ENCODE measurements at regions not wholly inside any gene's neighbourhood (a gene's known extent, or its start where the extent isn't known, plus 50 kb on each side); places are given as distances from the start of the nearest gene placed in this dataset.
A peak's percentile ranks its signal among the peaks of the same experiment; 100 is the strongest.

- Histone ChIP-seq H3K27me3 (no peaks in the 10 kb centered on the region), H3K27ac (no peak overlapping the region)
- no peak for TF ChIP-seq Cebpa-rat (IDR thresholded peaks at IDR 0.05)
Observed at GRCh38 chr16:86308514-86308913, 201.8 kb upstream of the FOXF1 start.

GRCh38 chr16:86313631-86314030 is 196.7 kb upstream of the FOXF1 start:
- Histone ChIP-seq H3K4me2 (peak overlapping the region in 6 of 11 experiments; percentile 34 to 56 (median 44); a peak in 12 of 22 replicates), H3K27me3 (no peaks in the 10 kb centered on the region), H3K9ac (no peak overlapping the region), H3K36me3 (no peaks in the 10 kb centered on the region), H3K27ac (no peak overlapping the region), H3K9me3 (replicated peaks in 1 of 11) (no peaks in the 10 kb centered on the region), H3K4me1 (peaks cover 0 to 13% (median 7%) of the 10 kb centered on the region in 10 experiments; a peak in 8 of 20 replicates), H4K20me1 (no peaks in the 10 kb centered on the region; a peak in 1 of 22 replicates), H3K4me3 (no peak overlapping the region)
- no peak for TF ChIP-seq Cebpa-rat (IDR thresholded peaks at IDR 0.05)

More at GRCh38 chr16:86308514-86308913, 201.8 kb upstream of the FOXF1 start:
- no peak overlapping the region for H3K4me2 ChIP-seq
- no peak overlapping the region for H3K4me3 ChIP-seq
- peaks cover 0 to 6% (median 2%) of the 10 kb centered on the region in 10 experiments; a peak in 8 of 20 replicates for H3K4me1 ChIP-seq
- H3K36me3 ChIP-seq: no peaks in the 10 kb centered on the region
- no peak overlapping the region for H3K9ac ChIP-seq
- no peaks in the 10 kb centered on the region for H4K20me1 ChIP-seq
- no peaks in the 10 kb centered on the region for H3K9me3 ChIP-seq (replicated peaks in 1 of 11)

GRCh38 chr16:86314402-86315025 is 195.8 kb upstream of the FOXF1 start:
- no peak overlapping the region for H3K4me3 ChIP-seq
- H3K9ac ChIP-seq: no peak overlapping the region
- TF ChIP-seq Cebpa-rat (IDR thresholded peaks at IDR 0.05): no peak
- H3K4me2 ChIP-seq: peak overlapping the region in 2 of 11 experiments; percentile 51 to 56; a peak in 4 of 22 replicates
- H3K27me3 ChIP-seq: no peaks in the 10 kb centered on the region
- H4K20me1 ChIP-seq: no peaks in the 10 kb centered on the region; a peak in 1 of 22 replicates
- H3K27ac ChIP-seq: no peak overlapping the region
- no peaks in the 10 kb centered on the region for H3K9me3 ChIP-seq (replicated peaks in 1 of 11)
- no peaks in the 10 kb centered on the region for H3K36me3 ChIP-seq
- peaks cover 0 to 13% (median 7%) of the 10 kb centered on the region in 10 experiments; a peak in 12 of 20 replicates for H3K4me1 ChIP-seq

- no peak overlapping the region for H3K4me2 ChIP-seq
- H4K20me1 ChIP-seq: no peaks in the 10 kb centered on the region; a peak in 1 of 22 replicates
- H3K27me3 ChIP-seq: no peaks in the 10 kb centered on the region
- TF ChIP-seq Cebpa-rat (IDR thresholded peaks at IDR 0.05): no peak
- no peaks in the 10 kb centered on the region for H3K9me3 ChIP-seq (replicated peaks in 1 of 11)
- H3K36me3 ChIP-seq: no peaks in the 10 kb centered on the region
- H3K4me3 ChIP-seq: no peak overlapping the region
- no peak overlapping the region for H3K27ac ChIP-seq
- no peak overlapping the region for H3K9ac ChIP-seq
- H3K4me1 ChIP-seq: peaks cover 0 to 17% (median 11%) of the 10 kb centered on the region in 10 experiments; a peak in 13 of 20 replicates
Observed at GRCh38 chr16:86316967-86317812, 193.1 kb upstream of the FOXF1 start.

- no peak for TF ChIP-seq Cebpa-rat (IDR thresholded peaks at IDR 0.05)
- H3K9me3 ChIP-seq (replicated peaks in 1 of 11): no peaks in the 10 kb centered on the region
- no peaks in the 10 kb centered on the region for H3K27me3 ChIP-seq
- no peaks in the 10 kb centered on the region for H3K36me3 ChIP-seq
- no peak overlapping the region for H3K27ac ChIP-seq
- no peaks in the 10 kb centered on the region; a peak in 1 of 22 replicates for H4K20me1 ChIP-seq
- no peak overlapping the region for H3K9ac ChIP-seq
- H3K4me1 ChIP-seq: peaks cover 0 to 17% (median 10%) of the 10 kb centered on the region in 10 experiments; a peak in 13 of 20 replicates
- no peak overlapping the region for H3K4me3 ChIP-seq
- H3K4me2 ChIP-seq: no peak overlapping the region
Observed at GRCh38 chr16:86317813-86318650, 192.3 kb upstream of the FOXF1 start.

GRCh38 chr16:86319585-86320236 is 190.6 kb upstream of the FOXF1 start:
- Histone ChIP-seq H4K20me1 (no peaks in the 10 kb centered on the region; a peak in 1 of 22 replicates), H3K9ac (no peak overlapping the region), H3K4me2 (peak overlapping the region in 6 of 11 experiments; percentile 2 to 38 (median 17); a peak in 4 of 22 replicates), H3K36me3 (no peaks in the 10 kb centered on the region), H3K27me3 (no peaks in the 10 kb centered on the region), H3K4me1 (peaks cover 0 to 11% (median 4%) of the 10 kb centered on the region in 10 experiments; a peak in 6 of 20 replicates), H3K4me3 (no peak overlapping the region), H3K9me3 (replicated peaks in 1 of 11) (peaks cover 0 to 1% (median 0%) of the 10 kb centered on the region in 11 experiments; a peak in 5 of 22 replicates), H3K27ac (no peak overlapping the region; a peak in 1 of 22 replicates)
- peak in 5 of 11 experiments; percentile 28 to 80 (median 36); a peak in 4 of 22 replicates for TF ChIP-seq Cebpa-rat (IDR thresholded peaks at IDR 0.05)

GRCh38 chr16:86320237-86320595 is 190.1 kb upstream of the FOXF1 start:
- Histone ChIP-seq H3K27ac (no peak overlapping the region; a peak in 1 of 22 replicates), H3K4me2 (peak overlapping the region in 6 of 11 experiments; percentile 2 to 38 (median 17); a peak in 4 of 22 replicates), H3K4me1 (peaks cover 0 to 11% (median 4%) of the 10 kb centered on the region in 10 experiments; a peak in 6 of 20 replicates), H4K20me1 (no peaks in the 10 kb centered on the region; a peak in 1 of 22 replicates), H3K27me3 (no peaks in the 10 kb centered on the region), H3K9ac (no peak overlapping the region), H3K36me3 (no peaks in the 10 kb centered on the region), H3K9me3 (replicated peaks in 1 of 11) (peaks cover under 1 to 6% (median 5%) of the 10 kb centered on the region in 11 experiments; a peak in 13 of 22 replicates), H3K4me3 (no peak overlapping the region)
- 0 out of 22 replicates have a peak, but pooled peaks of 1 of the 11 experiments have one; percentile 4 for TF ChIP-seq Cebpa-rat (IDR thresholded peaks at IDR 0.05)

GRCh38 chr16:86321491-86321890 is 188.8 kb upstream of the FOXF1 start:
- H3K4me3 ChIP-seq: no peak overlapping the region
- H3K9ac ChIP-seq: no peak overlapping the region
- H3K36me3 ChIP-seq: no peaks in the 10 kb centered on the region
- H3K27me3 ChIP-seq: no peaks in the 10 kb centered on the region
- peaks cover 4 to 11% (median 9%) of the 10 kb centered on the region in 11 experiments; a peak in 13 of 22 replicates for H3K9me3 ChIP-seq (replicated peaks in 1 of 11)
- no peak overlapping the region for H3K4me2 ChIP-seq
- no peaks in the 10 kb centered on the region; a peak in 1 of 22 replicates for H4K20me1 ChIP-seq
- no peak for TF ChIP-seq Cebpa-rat (IDR thresholded peaks at IDR 0.05)
- peaks cover 0 to 11% (median 4%) of the 10 kb centered on the region in 10 experiments; a peak in 6 of 20 replicates for H3K4me1 ChIP-seq
- no peak overlapping the region for H3K27ac ChIP-seq

Data from BLaER1 treated with 17β-estradiol and CSF1 and Interleukin-3, amounts not matched to agents 10 nM and 100 nM (cell line).